ENCODE measurements at regions not wholly inside any gene's neighbourhood (a gene's known extent, or its start where the extent isn't known, plus 50 kb on each side); places are given as distances from the start of the nearest gene placed in this dataset.

GRCh38 chr13:59348617-59349016 is 815.1 kb downstream of the DIAPH3 start:
- TF ChIP-seq POLR2AphosphoS5 (IDR thresholded peaks at IDR 0.05; ENCODE audit: low read depth, low read length) (no peak), POLR2A (IDR thresholded peaks at IDR 0.05; ENCODE audit: low read depth, low read length) (no peak), PAX5 (IDR thresholded peaks at IDR 0.05; ENCODE audit: insufficient read depth, low read length, severe bottlenecking) (no peak), TAF1 (IDR thresholded peaks at IDR 0.05; ENCODE audit: low read depth, low read length) (no peak), SPI1 (IDR thresholded peaks at IDR 0.05; ENCODE audit: low read depth, low read length) (no peak)

Measured in GM12891 (cell line).